ENCODE measurements at regions not wholly inside any gene's neighbourhood (a gene's known extent, or its start where the extent isn't known, plus 50 kb on each side); places are given as distances from the start of the nearest gene placed in this dataset.
A peak's percentile ranks its signal among the peaks of the same experiment; 100 is the strongest.

GRCh38 chr22:49305966-49306631, 521.6 kb downstream of the BRD1 start:
- no peaks in the 10 kb centered on the region for H3K27me3 ChIP-seq (ENCODE audit: control insufficient read depth, insufficient read depth, low read length)
- DNase-seq, result peak; percentile 16
- H3K4me3 ChIP-seq (ENCODE audit: insufficient read depth, low read depth, low read length), result no peak overlapping the region
- H3K36me3 ChIP-seq (replicated peaks; ENCODE audit: control insufficient read depth, insufficient read depth, low read length), result no peaks in the 10 kb centered on the region

GRCh38 chr22:49305214-49305965, 522.3 kb downstream of the BRD1 start:
- DNase-seq, result peak; percentile 95
- Histone ChIP-seq H3K36me3 (replicated peaks; ENCODE audit: control insufficient read depth, insufficient read depth, low read length) (no peaks in the 10 kb centered on the region), H3K27me3 (ENCODE audit: control insufficient read depth, insufficient read depth, low read length) (no peaks in the 10 kb centered on the region), H3K4me3 (ENCODE audit: insufficient read depth, low read depth, low read length) (no peak overlapping the region; the same call in 1 of the 2 replicates)

GRCh38 chr22:49303781-49304461, 523.8 kb downstream of the BRD1 start:
- DNase-seq, result peak; percentile 35

GRCh38 chr22:49303061-49303735, 524.5 kb downstream of the BRD1 start:
- H3K27me3 ChIP-seq (ENCODE audit: control insufficient read depth, insufficient read depth, low read length), result no peaks in the 10 kb centered on the region
- DNase-seq, result peak; percentile 30
- H3K4me3 ChIP-seq (ENCODE audit: insufficient read depth, low read depth, low read length), result no peak overlapping the region
- no peaks in the 10 kb centered on the region for H3K36me3 ChIP-seq (replicated peaks; ENCODE audit: control insufficient read depth, insufficient read depth, low read length)

More at GRCh38 chr22:49303781-49304461, 523.8 kb downstream of the BRD1 start:
- Histone ChIP-seq H3K4me3 (ENCODE audit: insufficient read depth, low read depth, low read length) (no peak overlapping the region), H3K27me3 (ENCODE audit: control insufficient read depth, insufficient read depth, low read length) (no peaks in the 10 kb centered on the region), H3K36me3 (replicated peaks; ENCODE audit: control insufficient read depth, insufficient read depth, low read length) (no peaks in the 10 kb centered on the region)

GRCh38 chr22:49302530-49302929, 525.1 kb downstream of the BRD1 start:
- DNase-seq, result no peak
- H3K36me3 ChIP-seq (replicated peaks; ENCODE audit: control insufficient read depth, insufficient read depth, low read length), result no peaks in the 10 kb centered on the region
- no peaks in the 10 kb centered on the region for H3K27me3 ChIP-seq (ENCODE audit: control insufficient read depth, insufficient read depth, low read length)
- H3K4me3 ChIP-seq (ENCODE audit: insufficient read depth, low read depth, low read length), result no peak overlapping the region

GRCh38 chr22:49302150-49302460, 525.6 kb downstream of the BRD1 start:
- no peak for DNase-seq
- no peaks in the 10 kb centered on the region for H3K27me3 ChIP-seq (ENCODE audit: control insufficient read depth, insufficient read depth, low read length)
- no peak overlapping the region for H3K4me3 ChIP-seq (ENCODE audit: insufficient read depth, low read depth, low read length)
- H3K36me3 ChIP-seq (replicated peaks; ENCODE audit: control insufficient read depth, insufficient read depth, low read length), result no peaks in the 10 kb centered on the region

GRCh38 chr22:49301398-49302149, 526.1 kb downstream of the BRD1 start:
- Histone ChIP-seq H3K27me3 (ENCODE audit: control insufficient read depth, insufficient read depth, low read length) (no peaks in the 10 kb centered on the region), H3K36me3 (replicated peaks; ENCODE audit: control insufficient read depth, insufficient read depth, low read length) (no peaks in the 10 kb centered on the region), H3K4me3 (ENCODE audit: insufficient read depth, low read depth, low read length) (no peak overlapping the region)
- peak; percentile 54 for DNase-seq

GRCh38 chr22:49300951-49301397, 526.7 kb downstream of the BRD1 start:
- H3K4me3 ChIP-seq (ENCODE audit: insufficient read depth, low read depth, low read length), result no peak overlapping the region
- peak; percentile 25 for DNase-seq
- no peaks in the 10 kb centered on the region for H3K36me3 ChIP-seq (replicated peaks; ENCODE audit: control insufficient read depth, insufficient read depth, low read length)
- no peaks in the 10 kb centered on the region for H3K27me3 ChIP-seq (ENCODE audit: control insufficient read depth, insufficient read depth, low read length)

- Histone ChIP-seq H3K4me3 (ENCODE audit: insufficient read depth, low read depth, low read length) (no peak overlapping the region), H3K36me3 (replicated peaks; ENCODE audit: control insufficient read depth, insufficient read depth, low read length) (no peaks in the 10 kb centered on the region), H3K27me3 (ENCODE audit: control insufficient read depth, insufficient read depth, low read length) (no peaks in the 10 kb centered on the region)
- DNase-seq, result peak; percentile 30
Measured at GRCh38 chr22:49300241-49300640, 527.4 kb downstream of the BRD1 start.

- no peaks in the 10 kb centered on the region for H3K36me3 ChIP-seq (replicated peaks; ENCODE audit: control insufficient read depth, insufficient read depth, low read length)
- H3K4me3 ChIP-seq (ENCODE audit: insufficient read depth, low read depth, low read length), result no peak overlapping the region
- H3K27me3 ChIP-seq (ENCODE audit: control insufficient read depth, insufficient read depth, low read length), result no peaks in the 10 kb centered on the region
- DNase-seq, result no peak
Measured at GRCh38 chr22:49299821-49300231, 527.8 kb downstream of the BRD1 start.

GRCh38 chr22:49298834-49299750, 528.6 kb downstream of the BRD1 start:
- Histone ChIP-seq H3K36me3 (replicated peaks; ENCODE audit: control insufficient read depth, insufficient read depth, low read length) (no peaks in the 10 kb centered on the region), H3K4me3 (ENCODE audit: insufficient read depth, low read depth, low read length) (no peak overlapping the region), H3K27me3 (ENCODE audit: control insufficient read depth, insufficient read depth, low read length) (no peaks in the 10 kb centered on the region)
- peak; percentile 44 for DNase-seq

GRCh38 chr22:49297871-49298721, 529.6 kb downstream of the BRD1 start:
- H3K27me3 ChIP-seq (ENCODE audit: control insufficient read depth, insufficient read depth, low read length), result no peaks in the 10 kb centered on the region
- no peak overlapping the region for H3K4me3 ChIP-seq (ENCODE audit: insufficient read depth, low read depth, low read length)
- DNase-seq, result peak; percentile 75
- H3K36me3 ChIP-seq (replicated peaks; ENCODE audit: control insufficient read depth, insufficient read depth, low read length), result no peaks in the 10 kb centered on the region

All from H7 (cell line).